Vagina (tissue), 2 donors: ENCODE measurements at regions not wholly inside any gene's neighbourhood (a gene's known extent, or its start where the extent isn't known, plus 50 kb on each side); places are given as distances from the start of the nearest gene placed in this dataset.

Source experiments
- POLR2A ChIP-seq, 2 donors: fragments of 450-650 bp; IDR thresholded peaks; one replicate each; pipeline ENCODE4 v1.6.1; 2017; ENCODE audit warnings: antibody characterized with exemption in 2 of 2, mild to moderate bottlenecking in 2 of 2, moderate library complexity in 2 of 2
- TF ChIP-seq, protein P1 (sequence below), 3 experiments: fragments of 450-650 bp in 2 of 3; fragments of 200-600 bp in 1 of 3; sonication (generic) in 1 of 3; IDR thresholded peaks; one replicate each; pipeline ENCODE4 v1.5.1; 2017 to 2019; ENCODE audit warnings: antibody characterized with exemption in 3 of 3, mild to moderate bottlenecking in 2 of 3, moderate library complexity in 2 of 3

DNA sequence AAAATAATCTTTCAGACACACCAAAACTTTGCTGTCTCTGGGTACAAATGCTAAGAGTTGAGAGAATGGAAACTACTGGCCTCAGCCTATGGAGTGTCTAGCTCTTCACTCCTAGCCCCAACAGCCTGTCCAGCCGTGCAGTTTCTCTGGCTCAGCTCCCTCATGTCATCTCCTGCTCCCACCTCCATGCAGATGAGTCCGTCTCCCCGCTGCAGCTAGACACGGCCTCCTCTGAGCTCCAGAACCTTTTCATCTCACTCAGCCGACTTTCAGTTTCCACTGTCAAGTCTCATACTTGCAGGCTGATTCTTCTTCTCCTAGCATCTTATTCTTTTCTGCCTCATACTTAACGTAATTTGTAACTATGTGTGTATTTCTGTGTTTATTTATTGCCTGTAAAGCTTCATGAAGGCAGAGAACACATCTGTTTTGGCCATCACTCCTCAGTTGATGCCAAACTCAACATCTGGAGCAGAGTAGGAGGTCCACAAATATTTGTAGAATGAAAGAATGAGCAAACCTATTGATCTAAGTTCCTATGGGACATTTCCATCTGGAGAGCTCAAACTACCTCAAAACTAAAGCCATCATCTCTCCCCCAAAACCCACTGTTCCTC is 139.8 kb upstream of the PWP1 start:
- TF ChIP-seq, protein P1, sequence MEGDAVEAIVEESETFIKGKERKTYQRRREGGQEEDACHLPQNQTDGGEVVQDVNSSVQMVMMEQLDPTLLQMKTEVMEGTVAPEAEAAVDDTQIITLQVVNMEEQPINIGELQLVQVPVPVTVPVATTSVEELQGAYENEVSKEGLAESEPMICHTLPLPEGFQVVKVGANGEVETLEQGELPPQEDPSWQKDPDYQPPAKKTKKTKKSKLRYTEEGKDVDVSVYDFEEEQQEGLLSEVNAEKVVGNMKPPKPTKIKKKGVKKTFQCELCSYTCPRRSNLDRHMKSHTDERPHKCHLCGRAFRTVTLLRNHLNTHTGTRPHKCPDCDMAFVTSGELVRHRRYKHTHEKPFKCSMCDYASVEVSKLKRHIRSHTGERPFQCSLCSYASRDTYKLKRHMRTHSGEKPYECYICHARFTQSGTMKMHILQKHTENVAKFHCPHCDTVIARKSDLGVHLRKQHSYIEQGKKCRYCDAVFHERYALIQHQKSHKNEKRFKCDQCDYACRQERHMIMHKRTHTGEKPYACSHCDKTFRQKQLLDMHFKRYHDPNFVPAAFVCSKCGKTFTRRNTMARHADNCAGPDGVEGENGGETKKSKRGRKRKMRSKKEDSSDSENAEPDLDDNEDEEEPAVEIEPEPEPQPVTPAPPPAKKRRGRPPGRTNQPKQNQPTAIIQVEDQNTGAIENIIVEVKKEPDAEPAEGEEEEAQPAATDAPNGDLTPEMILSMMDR (IDR thresholded peaks at IDR 0.05): no peak
- no peak for TF ChIP-seq POLR2A (IDR thresholded peaks at IDR 0.05)
